ENCODE measurements at regions not wholly inside any gene's neighbourhood (a gene's known extent, or its start where the extent isn't known, plus 50 kb on each side); places are given as distances from the start of the nearest gene placed in this dataset.
"Not testable (repeated sequence)": the region's sequence is repeated elsewhere in the genome, so short reads cannot be mapped to it uniquely, and the experiment has no call there.

DNA sequence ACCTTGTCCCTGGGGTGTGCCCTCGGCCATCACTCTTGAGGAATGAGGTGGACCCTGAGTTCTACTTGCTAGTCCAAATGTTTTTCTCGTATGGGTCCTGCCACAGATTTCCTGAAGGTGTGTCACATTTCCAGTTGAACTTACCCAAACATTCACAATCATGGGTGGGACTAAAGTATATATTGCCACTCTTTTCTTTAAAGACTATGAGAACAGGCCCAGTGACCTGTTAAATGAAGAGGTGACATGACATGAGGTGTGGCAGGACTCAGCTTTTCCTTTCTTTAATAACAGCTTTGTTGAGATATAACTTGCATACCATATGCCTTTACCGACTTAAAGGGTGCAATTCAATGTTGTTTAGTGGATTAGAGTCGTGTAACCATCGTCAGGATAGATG lies 177.2 kb upstream of the EXOC2 start:
- H3K4me3 ChIP-seq (ENCODE audit: low read length): no peak overlapping the region
- H3K4me1 ChIP-seq (ENCODE audit: control insufficient read depth, insufficient read depth, low read length): no peaks in the 10 kb centered on the region
- peaks cover 34% of the 10 kb centered on the region for H3K27me3 ChIP-seq (replicated peaks; ENCODE audit: control insufficient read depth, insufficient read depth, low read length)
- DNase-seq (ENCODE audit: low read depth): no peak
- no peak overlapping the region for H3K9ac ChIP-seq (ENCODE audit: low read length)
- no peaks in the 10 kb centered on the region for H3K9me3 ChIP-seq (ENCODE audit: control insufficient read depth, low read length)
- no peaks in the 10 kb centered on the region for H3K36me3 ChIP-seq (ENCODE audit: control insufficient read depth, insufficient read depth, low read length, severe bottlenecking)

GRCh38 chr6:868201-868600 lies 175.3 kb upstream of the EXOC2 start:
- DNase-seq (ENCODE audit: low read depth): no peak
- H3K4me1 ChIP-seq (ENCODE audit: control insufficient read depth, insufficient read depth, low read length): peaks cover 3% of the 10 kb centered on the region
- peaks cover 20% of the 10 kb centered on the region for H3K27me3 ChIP-seq (replicated peaks; ENCODE audit: control insufficient read depth, insufficient read depth, low read length)
- H3K9me3 ChIP-seq (ENCODE audit: control insufficient read depth, low read length): no peaks in the 10 kb centered on the region
- no peak overlapping the region for H3K4me3 ChIP-seq (ENCODE audit: low read length)
- no peak overlapping the region for H3K9ac ChIP-seq (ENCODE audit: low read length)
- H3K36me3 ChIP-seq (ENCODE audit: control insufficient read depth, insufficient read depth, low read length, severe bottlenecking): no peaks in the 10 kb centered on the region

- Histone ChIP-seq H3K9me3 (ENCODE audit: control insufficient read depth, low read length) (no peaks in the 10 kb centered on the region), H3K27me3 (replicated peaks; ENCODE audit: control insufficient read depth, insufficient read depth, low read length) (peaks cover 17% of the 10 kb centered on the region), H3K4me1 (ENCODE audit: control insufficient read depth, insufficient read depth, low read length) (peaks cover 3% of the 10 kb centered on the region), H3K36me3 (ENCODE audit: control insufficient read depth, insufficient read depth, low read length, severe bottlenecking) (no peaks in the 10 kb centered on the region), H3K9ac (ENCODE audit: low read length) (no peak overlapping the region), H3K4me3 (ENCODE audit: low read length) (no peak overlapping the region)
- DNase-seq (ENCODE audit: low read depth): no peak
Observed at GRCh38 chr6:867378-867777, 174.4 kb upstream of the EXOC2 start.

- Histone ChIP-seq H3K27me3 (replicated peaks; ENCODE audit: control insufficient read depth, insufficient read depth, low read length) (peaks cover 19% of the 10 kb centered on the region), H3K36me3 (ENCODE audit: control insufficient read depth, insufficient read depth, low read length, severe bottlenecking) (no peaks in the 10 kb centered on the region), H3K9ac (ENCODE audit: low read length) (no peak overlapping the region), H3K4me3 (ENCODE audit: low read length) (no peak overlapping the region), H3K4me1 (ENCODE audit: control insufficient read depth, insufficient read depth, low read length) (peaks cover 3% of the 10 kb centered on the region), H3K9me3 (ENCODE audit: control insufficient read depth, low read length) (no peaks in the 10 kb centered on the region)
- DNase-seq (ENCODE audit: low read depth): no peak
Observed at GRCh38 chr6:866316-866715, 173.4 kb upstream of the EXOC2 start.

DNA sequence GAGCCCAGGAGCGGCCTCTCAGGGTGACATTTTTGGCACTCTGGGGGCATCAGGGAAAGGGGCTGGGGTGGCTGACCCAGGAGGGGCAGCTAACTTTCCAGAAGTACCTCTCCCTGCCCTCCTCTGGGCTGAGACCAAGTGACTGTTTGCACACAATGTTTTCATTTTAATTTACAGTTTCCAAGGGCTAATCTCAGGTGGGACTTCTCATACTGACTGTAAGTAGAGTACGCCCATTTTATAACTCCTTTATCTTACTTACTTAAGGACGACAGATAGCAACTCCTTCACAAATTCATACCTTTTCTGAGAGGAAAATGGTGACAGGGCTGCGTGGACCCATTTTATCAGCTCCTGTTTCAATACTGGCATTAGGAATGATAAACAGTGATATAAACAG lies 172.9 kb upstream of the EXOC2 start:
- Histone ChIP-seq H3K4me3 (ENCODE audit: low read length) (no peak overlapping the region), H3K4me1 (ENCODE audit: control insufficient read depth, insufficient read depth, low read length) (peaks cover 3% of the 10 kb centered on the region), H3K27me3 (replicated peaks; ENCODE audit: control insufficient read depth, insufficient read depth, low read length) (peaks cover 22% of the 10 kb centered on the region), H3K9ac (ENCODE audit: low read length) (no peak overlapping the region), H3K36me3 (ENCODE audit: control insufficient read depth, insufficient read depth, low read length, severe bottlenecking) (no peaks in the 10 kb centered on the region), H3K9me3 (ENCODE audit: control insufficient read depth, low read length) (no peaks in the 10 kb centered on the region)
- no peak for DNase-seq (ENCODE audit: low read depth)

DNA sequence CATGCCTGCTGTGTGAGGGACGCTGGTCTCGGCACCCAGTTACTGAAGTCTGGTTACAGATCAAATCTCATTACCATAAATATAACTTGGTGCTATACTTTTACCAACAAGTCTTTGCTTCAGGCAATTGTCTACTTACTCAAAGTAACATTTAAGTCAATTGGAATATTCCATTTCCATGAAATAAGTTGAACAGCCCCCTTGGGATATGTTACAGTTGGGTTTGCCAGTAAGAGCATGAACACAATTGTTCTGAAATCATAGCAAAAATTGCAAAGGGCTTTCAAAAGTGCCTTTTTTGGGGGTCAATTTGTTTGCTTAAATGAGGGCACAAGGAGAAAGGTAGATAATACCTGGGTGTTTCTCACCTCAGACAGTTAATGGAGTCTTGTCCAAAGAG lies 170.9 kb upstream of the EXOC2 start:
- H3K4me1 ChIP-seq (ENCODE audit: control insufficient read depth, insufficient read depth, low read length): peaks cover 3% of the 10 kb centered on the region
- H3K4me3 ChIP-seq (ENCODE audit: low read length): no peak overlapping the region
- no peak for DNase-seq (ENCODE audit: low read depth)
- peaks cover 9% of the 10 kb centered on the region for H3K27me3 ChIP-seq (replicated peaks; ENCODE audit: control insufficient read depth, insufficient read depth, low read length)
- H3K9me3 ChIP-seq (ENCODE audit: control insufficient read depth, low read length): no peaks in the 10 kb centered on the region
- H3K9ac ChIP-seq (ENCODE audit: low read length): no peak overlapping the region
- no peaks in the 10 kb centered on the region for H3K36me3 ChIP-seq (ENCODE audit: control insufficient read depth, insufficient read depth, low read length, severe bottlenecking)

GRCh38 chr6:863127-863526 lies 170.2 kb upstream of the EXOC2 start:
- H3K9me3 ChIP-seq (ENCODE audit: control insufficient read depth, low read length); H3K36me3 ChIP-seq (ENCODE audit: control insufficient read depth, insufficient read depth, low read length, severe bottlenecking); H3K4me1 ChIP-seq (ENCODE audit: control insufficient read depth, insufficient read depth, low read length); DNase-seq (ENCODE audit: low read depth); H3K27me3 ChIP-seq (replicated peaks; ENCODE audit: control insufficient read depth, insufficient read depth, low read length); H3K9ac ChIP-seq (ENCODE audit: low read length): not testable (repeated sequence)
- H3K4me3 ChIP-seq (ENCODE audit: low read length): peak overlapping the region; percentile 62

GRCh38 chr6:859936-860335 lies 167.0 kb upstream of the EXOC2 start:
- peaks cover 15% of the 10 kb centered on the region for H3K27me3 ChIP-seq (replicated peaks; ENCODE audit: control insufficient read depth, insufficient read depth, low read length)
- H3K9me3 ChIP-seq (ENCODE audit: control insufficient read depth, low read length): no peaks in the 10 kb centered on the region
- H3K4me1 ChIP-seq (ENCODE audit: control insufficient read depth, insufficient read depth, low read length): peaks cover 3% of the 10 kb centered on the region
- no peak for DNase-seq (ENCODE audit: low read depth)
- no peak overlapping the region for H3K4me3 ChIP-seq (ENCODE audit: low read length)
- H3K9ac ChIP-seq (ENCODE audit: low read length): no peak overlapping the region
- no peaks in the 10 kb centered on the region for H3K36me3 ChIP-seq (ENCODE audit: control insufficient read depth, insufficient read depth, low read length, severe bottlenecking)

- Histone ChIP-seq H3K27me3 (replicated peaks; ENCODE audit: control insufficient read depth, insufficient read depth, low read length) (peaks cover 13% of the 10 kb centered on the region), H3K4me3 (ENCODE audit: low read length) (peak overlapping the region; percentile 14), H3K36me3 (ENCODE audit: control insufficient read depth, insufficient read depth, low read length, severe bottlenecking) (no peaks in the 10 kb centered on the region), H3K9me3 (ENCODE audit: control insufficient read depth, low read length) (no peaks in the 10 kb centered on the region), H3K9ac (ENCODE audit: low read length) (no peak overlapping the region), H3K4me1 (ENCODE audit: control insufficient read depth, insufficient read depth, low read length) (no peaks in the 10 kb centered on the region)
- DNase-seq (ENCODE audit: low read depth): peak; percentile 53
Observed at GRCh38 chr6:854406-855118, 161.6 kb upstream of the EXOC2 start.

GRCh38 chr6:852216-852615 lies 159.3 kb upstream of the EXOC2 start:
- not testable (repeated sequence) for DNase-seq (ENCODE audit: low read depth); H3K9me3 ChIP-seq (ENCODE audit: control insufficient read depth, low read length); H3K4me1 ChIP-seq (ENCODE audit: control insufficient read depth, insufficient read depth, low read length); H3K9ac ChIP-seq (ENCODE audit: low read length); H3K4me3 ChIP-seq (ENCODE audit: low read length); H3K36me3 ChIP-seq (ENCODE audit: control insufficient read depth, insufficient read depth, low read length, severe bottlenecking)
- H3K27me3 ChIP-seq (replicated peaks; ENCODE audit: control insufficient read depth, insufficient read depth, low read length): peaks cover 15% of the 10 kb centered on the region

GRCh38 chr6:849075-849506 lies 156.2 kb upstream of the EXOC2 start:
- H3K9me3 ChIP-seq (ENCODE audit: control insufficient read depth, low read length): no peaks in the 10 kb centered on the region
- no peak overlapping the region for H3K9ac ChIP-seq (ENCODE audit: low read length)
- H3K4me1 ChIP-seq (ENCODE audit: control insufficient read depth, insufficient read depth, low read length): no peaks in the 10 kb centered on the region
- H3K36me3 ChIP-seq (ENCODE audit: control insufficient read depth, insufficient read depth, low read length, severe bottlenecking): no peaks in the 10 kb centered on the region
- DNase-seq (ENCODE audit: low read depth): no peak
- H3K27me3 ChIP-seq (replicated peaks; ENCODE audit: control insufficient read depth, insufficient read depth, low read length): peaks cover 18% of the 10 kb centered on the region
- no peak overlapping the region for H3K4me3 ChIP-seq (ENCODE audit: low read length)

- H3K4me3 ChIP-seq (ENCODE audit: low read length): no peak overlapping the region
- H3K36me3 ChIP-seq (ENCODE audit: control insufficient read depth, insufficient read depth, low read length, severe bottlenecking): no peaks in the 10 kb centered on the region
- H3K9me3 ChIP-seq (ENCODE audit: control insufficient read depth, low read length): no peaks in the 10 kb centered on the region
- DNase-seq (ENCODE audit: low read depth): no peak
- H3K9ac ChIP-seq (ENCODE audit: low read length): no peak overlapping the region
- H3K4me1 ChIP-seq (ENCODE audit: control insufficient read depth, insufficient read depth, low read length): no peaks in the 10 kb centered on the region
- peaks cover 24% of the 10 kb centered on the region for H3K27me3 ChIP-seq (replicated peaks; ENCODE audit: control insufficient read depth, insufficient read depth, low read length)
Observed at GRCh38 chr6:845566-845965, 152.6 kb upstream of the EXOC2 start.
